Natural killer cell (primary cell): ENCODE measurements at regions not wholly inside any gene's neighbourhood (a gene's known extent, or its start where the extent isn't known, plus 50 kb on each side); places are given as distances from the start of the nearest gene placed in this dataset.
"Not testable (repeated sequence)": the region's sequence is repeated elsewhere in the genome, so short reads cannot be mapped to it uniquely, and the experiment has no call there.

Experiments used
- ATAC-seq, 3 donors: fragments of 150-1000 bp in 2 of 3; fragments of 200-7000 bp in 1 of 3; cut with Tn5 transposase; 1 replicate in 1 of 3; 2 replicates in 2 of 3; pipeline ENCODE4 v1.10.0; 2021; ENCODE audit warnings: mild to moderate bottlenecking in 2 of 3, moderate library complexity in 2 of 3
- DNase-seq, 2 donors: peaks; one replicate each; pipeline versions ENCODE4 v3.0.0 to v3.0.0-alpha.2; 2013 to 2021; ENCODE audit warnings: mixed read lengths in 1 of 2
- H3K27ac ChIP-seq: one replicate; pipeline ENCODE4 v1.5.1; 2013; ENCODE audit warnings: mild to moderate bottlenecking, low read length
- H3K27me3 ChIP-seq: one replicate; pipeline ENCODE4 v1.6.1; 2013; ENCODE audit warnings: low read length; ENCODE audit not compliant: control insufficient read depth, insufficient read depth
- H3K36me3 ChIP-seq: one replicate; pipeline ENCODE4 v1.6.1; 2013; ENCODE audit warnings: low read length; ENCODE audit not compliant: control insufficient read depth, insufficient read depth
- H3K4me1 ChIP-seq: one replicate; pipeline ENCODE4 v1.6.1; 2013; ENCODE audit warnings: low read length; ENCODE audit not compliant: control insufficient read depth, insufficient read depth
- H3K4me3 ChIP-seq: one replicate; pipeline ENCODE4 v1.5.1; 2013; ENCODE audit warnings: low read length
- H3K9me3 ChIP-seq: one replicate; pipeline ENCODE4 v1.6.1; 2013; ENCODE audit warnings: low read length; ENCODE audit not compliant: control insufficient read depth, insufficient read depth
- H3K27ac Mint-ChIP-seq, 2 donors: one replicate each; pipeline ENCODE4 v1.8.0; 2022; ENCODE audit warnings: mild to moderate bottlenecking in 2 of 2, mixed read lengths in 2 of 2, moderate library complexity in 1 of 2
- H3K27me3 Mint-ChIP-seq, 2 donors: one replicate each; pipeline ENCODE4 v1.8.0; 2022; ENCODE audit warnings: low read depth in 2 of 2, mixed read lengths in 2 of 2
- H3K36me3 Mint-ChIP-seq: one replicate; pipeline ENCODE4 v1.8.0; 2022; ENCODE audit warnings: mixed read lengths
- H3K4me1 Mint-ChIP-seq, 2 donors: one replicate each; pipeline ENCODE4 v1.8.0; 2022; ENCODE audit warnings: mixed read lengths in 2 of 2
- H3K4me3 Mint-ChIP-seq: one replicate; pipeline ENCODE4 v1.8.0; 2022; ENCODE audit warnings: mild to moderate bottlenecking, moderate library complexity, mixed read lengths
- H3K9me3 Mint-ChIP-seq, 2 donors: one replicate each; pipeline ENCODE4 v1.8.0; 2022; ENCODE audit warnings: mixed read lengths in 2 of 2
- WGBS: methylation state at CpG from one replicate; pipeline ENCODE4 v1.1.7; 2013; ENCODE audit warnings: missing lambda C conversion rate; ENCODE audit not compliant: insufficient coverage; 5-methylcytosine and 5-hydroxymethylcytosine counted together
- intact Hi-C: fragments of 100-400 bp; cut with micrococcal nuclease; formaldehyde crosslinking; loops from one replicate; pipeline ENCODE4 v1.14.2; 2022
- TF ChIP-seq, protein P1 (sequence below): fragments of 200-600 bp; IDR thresholded peaks from one replicate; pipeline ENCODE4 v1.8.0; 2022; ENCODE audit warnings: antibody characterized with exemption

DNA sequence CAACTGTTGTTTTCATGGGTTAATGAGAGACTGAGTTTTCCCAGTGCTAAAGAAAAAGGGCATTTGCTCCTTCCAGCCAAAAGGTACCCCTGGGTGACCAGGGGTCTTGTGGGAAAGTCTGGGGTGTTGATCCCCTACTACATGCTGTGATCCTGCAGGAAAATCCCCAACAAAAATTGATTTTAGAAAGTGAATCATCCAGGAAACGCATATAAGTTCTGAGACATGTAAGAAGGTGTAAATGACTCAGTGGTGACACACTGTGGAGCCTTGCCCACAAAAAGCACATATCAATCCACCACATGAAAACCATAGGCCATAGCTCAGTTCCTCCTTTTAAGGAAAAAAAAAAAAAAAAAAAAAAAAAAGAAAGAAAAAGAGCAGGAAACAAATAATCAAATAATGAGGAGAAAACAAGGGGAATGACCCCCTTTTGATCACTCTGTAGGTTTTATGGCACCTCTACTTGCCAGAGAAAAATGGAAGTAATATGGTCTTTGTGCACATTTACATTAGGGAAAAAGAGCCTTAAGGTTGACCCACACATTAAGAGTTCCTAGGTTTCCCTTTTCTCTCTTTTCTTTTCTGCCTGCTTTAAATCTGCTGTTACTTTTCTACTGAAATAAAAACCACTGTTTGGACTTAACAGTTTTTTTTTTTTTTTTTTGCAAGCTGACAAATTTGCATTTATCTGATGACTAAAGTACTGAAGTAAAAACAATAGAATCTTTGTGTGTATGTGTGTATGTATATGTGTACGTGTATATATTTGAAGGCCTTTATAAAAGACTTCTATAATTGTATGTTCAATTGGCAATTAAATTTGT lies 386.0 kb downstream of the KIF20B start:
- Mint-ChIP-seq H3K4me3 (no peak overlapping the region), H3K9me3 (peaks cover 7 to 20% of the 10 kb centered on the region in 2 donors), H3K4me1 (no peaks in the 10 kb centered on the region), H3K27ac (no peak overlapping the region), H3K27me3 (no peaks in the 10 kb centered on the region), H3K36me3 (no peaks in the 10 kb centered on the region)
- H3K4me1 ChIP-seq = no peaks in the 10 kb centered on the region
- intact Hi-C loops = no loop called here
- no peak overlapping the region for H3K4me3 ChIP-seq
- H3K27me3 ChIP-seq = no peaks in the 10 kb centered on the region
- H3K9me3 ChIP-seq = no peaks in the 10 kb centered on the region
- ATAC-seq = no peak
- H3K36me3 ChIP-seq = no peaks in the 10 kb centered on the region
- no peak for DNase-seq
- 100% methylated on average over 1 of the region's 2 CpGs for WGBS
- H3K27ac ChIP-seq = no peak overlapping the region
- TF ChIP-seq, protein P1, sequence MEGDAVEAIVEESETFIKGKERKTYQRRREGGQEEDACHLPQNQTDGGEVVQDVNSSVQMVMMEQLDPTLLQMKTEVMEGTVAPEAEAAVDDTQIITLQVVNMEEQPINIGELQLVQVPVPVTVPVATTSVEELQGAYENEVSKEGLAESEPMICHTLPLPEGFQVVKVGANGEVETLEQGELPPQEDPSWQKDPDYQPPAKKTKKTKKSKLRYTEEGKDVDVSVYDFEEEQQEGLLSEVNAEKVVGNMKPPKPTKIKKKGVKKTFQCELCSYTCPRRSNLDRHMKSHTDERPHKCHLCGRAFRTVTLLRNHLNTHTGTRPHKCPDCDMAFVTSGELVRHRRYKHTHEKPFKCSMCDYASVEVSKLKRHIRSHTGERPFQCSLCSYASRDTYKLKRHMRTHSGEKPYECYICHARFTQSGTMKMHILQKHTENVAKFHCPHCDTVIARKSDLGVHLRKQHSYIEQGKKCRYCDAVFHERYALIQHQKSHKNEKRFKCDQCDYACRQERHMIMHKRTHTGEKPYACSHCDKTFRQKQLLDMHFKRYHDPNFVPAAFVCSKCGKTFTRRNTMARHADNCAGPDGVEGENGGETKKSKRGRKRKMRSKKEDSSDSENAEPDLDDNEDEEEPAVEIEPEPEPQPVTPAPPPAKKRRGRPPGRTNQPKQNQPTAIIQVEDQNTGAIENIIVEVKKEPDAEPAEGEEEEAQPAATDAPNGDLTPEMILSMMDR = no peak

- H3K9me3 ChIP-seq = no peaks in the 10 kb centered on the region
- H3K27me3 ChIP-seq = no peaks in the 10 kb centered on the region
- Mint-ChIP-seq H3K27me3 (no peaks in the 10 kb centered on the region), H3K4me1 (no peaks in the 10 kb centered on the region), H3K27ac (no peak overlapping the region), H3K4me3 (no peak overlapping the region), H3K9me3 (peaks cover 5 to 16% of the 10 kb centered on the region in 2 donors), H3K36me3 (no peaks in the 10 kb centered on the region)
- H3K27ac ChIP-seq = no peak overlapping the region
- H3K4me3 ChIP-seq = no peak overlapping the region
- intact Hi-C loops = no loop called here
- DNase-seq = no peak
- no peaks in the 10 kb centered on the region for H3K36me3 ChIP-seq
- no peak for ATAC-seq
- no peaks in the 10 kb centered on the region for H3K4me1 ChIP-seq
- TF ChIP-seq, protein P1 = no peak
- WGBS = no CpG with 5 or more reads among the region's 4 CpGs
These were observed 386.6 kb downstream of the KIF20B start for GRCh38 chr10:90088024-90088317.

DNA sequence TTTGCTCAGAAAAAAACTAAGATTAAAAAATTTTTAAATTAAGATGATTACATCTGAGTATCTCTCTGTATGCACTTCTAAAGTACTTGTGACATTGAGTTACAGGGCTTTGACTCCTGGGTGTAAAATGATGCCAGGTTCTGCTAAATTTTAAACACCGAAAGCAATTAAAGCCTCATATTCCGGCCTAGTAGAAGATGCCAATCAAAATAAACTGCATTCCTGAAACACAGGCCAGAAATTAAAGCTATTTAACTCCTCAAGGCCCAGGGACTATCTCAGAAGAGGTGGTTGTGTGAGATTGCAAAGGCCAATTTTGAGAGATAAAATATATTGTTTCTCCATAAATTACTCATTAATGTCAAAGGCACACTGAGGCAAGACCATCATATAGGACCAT lies 388.3 kb downstream of the KIF20B start:
- no peaks in the 10 kb centered on the region for H3K36me3 Mint-ChIP-seq
- no peaks in the 10 kb centered on the region for H3K36me3 ChIP-seq
- no peaks in the 10 kb centered on the region for H3K27me3 Mint-ChIP-seq
- H3K27ac Mint-ChIP-seq = no peak overlapping the region
- H3K4me3 Mint-ChIP-seq = no peak overlapping the region
- TF ChIP-seq, protein P1 = no peak
- H3K4me1 ChIP-seq = no peaks in the 10 kb centered on the region
- no peak overlapping the region for H3K27ac ChIP-seq
- no peaks in the 10 kb centered on the region for H3K4me1 Mint-ChIP-seq
- peaks cover 2 to 7% of the 10 kb centered on the region in 2 donors for H3K9me3 Mint-ChIP-seq
- DNase-seq = no peak
- WGBS = 86% methylated on average over 1 of the region's 2 CpGs
- intact Hi-C loops = no loop called here
- no peaks in the 10 kb centered on the region for H3K9me3 ChIP-seq
- no peaks in the 10 kb centered on the region for H3K27me3 ChIP-seq
- ATAC-seq = no peak
- H3K4me3 ChIP-seq = no peak overlapping the region

DNA sequence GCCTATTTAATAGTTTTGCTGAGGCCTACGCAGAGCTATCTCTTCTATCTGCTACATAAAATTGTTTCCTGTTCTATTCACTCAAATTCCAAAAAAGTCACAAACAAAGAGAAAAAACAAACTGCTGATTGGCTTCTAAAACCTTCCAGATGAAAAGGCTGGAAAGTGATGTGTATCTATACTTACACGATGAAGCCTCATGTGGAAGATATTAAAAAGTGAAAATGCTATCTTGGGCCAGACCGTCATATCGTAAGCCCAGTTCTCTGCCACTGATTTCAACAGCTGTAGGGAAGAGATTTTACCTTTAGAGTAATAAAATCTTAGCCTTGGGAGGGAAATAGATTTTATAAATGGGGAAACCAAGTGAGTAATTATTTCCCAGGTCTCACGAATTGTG lies 394.8 kb downstream of the KIF20B start:
- TF ChIP-seq, protein P1 = no peak
- no peaks in the 10 kb centered on the region for H3K4me1 ChIP-seq
- Mint-ChIP-seq H3K4me3 (no peak overlapping the region), H3K27ac (no peak overlapping the region), H3K36me3 (no peaks in the 10 kb centered on the region), H3K4me1 (no peaks in the 10 kb centered on the region), H3K9me3 (no peaks in the 10 kb centered on the region), H3K27me3 (no peaks in the 10 kb centered on the region)
- ATAC-seq (no peak), DNase-seq (no peak)
- H3K36me3 ChIP-seq = no peaks in the 10 kb centered on the region
- H3K4me3 ChIP-seq = no peak overlapping the region
- no peak overlapping the region for H3K27ac ChIP-seq
- intact Hi-C loops = no loop called here
- no peaks in the 10 kb centered on the region for H3K27me3 ChIP-seq
- H3K9me3 ChIP-seq = no peaks in the 10 kb centered on the region
- WGBS = 78% methylated on average over 5 of the region's 5 CpGs

DNA sequence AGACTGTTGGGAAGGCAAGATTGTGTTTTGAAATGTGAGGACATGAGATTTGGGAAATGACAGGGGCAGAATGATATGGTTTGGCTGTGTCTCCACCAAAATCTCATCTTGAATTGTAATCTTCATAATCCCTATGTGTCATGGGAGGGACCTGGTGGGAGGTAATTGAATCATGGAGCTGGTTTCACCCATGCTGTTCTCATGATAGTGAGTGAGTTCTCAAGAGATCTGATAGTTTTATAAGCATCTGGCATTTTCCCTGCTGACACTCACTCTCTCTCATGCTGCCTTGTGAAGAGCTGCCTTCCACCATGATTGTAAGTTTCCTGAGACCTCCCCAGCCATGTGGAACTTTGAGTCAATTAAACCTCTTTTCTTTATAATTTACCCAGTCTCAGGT lies 406.2 kb downstream of the KIF20B start:
- H3K27ac ChIP-seq, H3K4me3 ChIP-seq, ATAC-seq, H3K9me3 ChIP-seq, H3K27me3 Mint-ChIP-seq, H3K27me3 ChIP-seq, intact Hi-C loops, H3K36me3 Mint-ChIP-seq, H3K4me3 Mint-ChIP-seq, H3K27ac Mint-ChIP-seq, H3K4me1 Mint-ChIP-seq, H3K4me1 ChIP-seq, H3K36me3 ChIP-seq, DNase-seq: not testable (repeated sequence)
- peaks cover 11 to 23% of the 10 kb centered on the region in 2 donors for H3K9me3 Mint-ChIP-seq
